ENCODE measurements at regions not wholly inside any gene's neighbourhood (a gene's known extent, or its start where the extent isn't known, plus 50 kb on each side); places are given as distances from the start of the nearest gene placed in this dataset.

DNA sequence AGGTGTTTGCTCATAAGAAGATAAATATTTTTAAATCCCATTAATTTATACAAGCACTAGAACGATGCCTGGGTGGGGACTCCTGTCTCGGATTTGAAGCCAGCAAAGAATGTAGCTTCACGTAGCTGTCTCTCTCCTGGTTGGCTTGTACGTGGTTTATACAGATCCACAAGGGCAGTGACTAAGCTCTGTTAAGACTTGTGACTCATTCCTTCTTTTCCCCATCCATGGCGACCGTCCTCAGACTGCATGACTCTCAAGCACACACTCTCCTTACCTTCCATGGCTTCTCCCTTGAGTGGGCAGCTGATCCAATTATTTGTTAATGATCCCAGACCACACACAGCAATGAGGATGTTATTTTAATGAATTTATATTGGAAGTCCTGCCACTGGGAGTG lies 679.7 kb upstream of the SOX9 start:
- no peak for TF ChIP-seq CREB1 (IDR thresholded peaks at IDR 0.05; ENCODE audit: low read depth)
- no peak for TF ChIP-seq NFIC (IDR thresholded peaks at IDR 0.05)
- TF ChIP-seq USF1 (IDR thresholded peaks at IDR 0.05) = no peak
